ENCODE measurements at regions not wholly inside any gene's neighbourhood (a gene's known extent, or its start where the extent isn't known, plus 50 kb on each side); places are given as distances from the start of the nearest gene placed in this dataset.

GRCh38 chr10:4130685-4131084 lies 345.7 kb upstream of the KLF6 start:
- TF ChIP-seq, protein P1, sequence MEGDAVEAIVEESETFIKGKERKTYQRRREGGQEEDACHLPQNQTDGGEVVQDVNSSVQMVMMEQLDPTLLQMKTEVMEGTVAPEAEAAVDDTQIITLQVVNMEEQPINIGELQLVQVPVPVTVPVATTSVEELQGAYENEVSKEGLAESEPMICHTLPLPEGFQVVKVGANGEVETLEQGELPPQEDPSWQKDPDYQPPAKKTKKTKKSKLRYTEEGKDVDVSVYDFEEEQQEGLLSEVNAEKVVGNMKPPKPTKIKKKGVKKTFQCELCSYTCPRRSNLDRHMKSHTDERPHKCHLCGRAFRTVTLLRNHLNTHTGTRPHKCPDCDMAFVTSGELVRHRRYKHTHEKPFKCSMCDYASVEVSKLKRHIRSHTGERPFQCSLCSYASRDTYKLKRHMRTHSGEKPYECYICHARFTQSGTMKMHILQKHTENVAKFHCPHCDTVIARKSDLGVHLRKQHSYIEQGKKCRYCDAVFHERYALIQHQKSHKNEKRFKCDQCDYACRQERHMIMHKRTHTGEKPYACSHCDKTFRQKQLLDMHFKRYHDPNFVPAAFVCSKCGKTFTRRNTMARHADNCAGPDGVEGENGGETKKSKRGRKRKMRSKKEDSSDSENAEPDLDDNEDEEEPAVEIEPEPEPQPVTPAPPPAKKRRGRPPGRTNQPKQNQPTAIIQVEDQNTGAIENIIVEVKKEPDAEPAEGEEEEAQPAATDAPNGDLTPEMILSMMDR (IDR thresholded peaks at IDR 0.05; ENCODE audit: insufficient read depth, low read depth, low read length): no peak
- DNase-seq (ENCODE audit: low read depth): no peak
- H3K36me3 ChIP-seq (ENCODE audit: control insufficient read depth, insufficient read depth, low read length): no peaks in the 10 kb centered on the region
- CTCF ChIA-PET: interaction anchor here (0.7 to 1.7 kb wide), 3 partner anchors 8 to 91 kb away, joined by 3 to 5 read pairs (median 3); no protein-coding TSS in a partner anchor
- POLR2A ChIA-PET: no interaction called here
- no peaks in the 10 kb centered on the region for H3K27me3 ChIP-seq (ENCODE audit: control insufficient read depth, insufficient read depth, low read length)
- H3K4me3 ChIP-seq (ENCODE audit: low read depth, low read length): no peak overlapping the region

GRCh38 chr10:4129866-4130477 lies 345.0 kb upstream of the KLF6 start:
- H3K27me3 ChIP-seq (ENCODE audit: control insufficient read depth, insufficient read depth, low read length): no peaks in the 10 kb centered on the region
- CTCF ChIA-PET: interaction anchor here (0.6 to 1.7 kb wide), 4 partner anchors 9 to 398 kb away, joined by 3 to 5 read pairs (median 4); no protein-coding TSS in a partner anchor
- no peak overlapping the region for H3K4me3 ChIP-seq (ENCODE audit: low read depth, low read length)
- H3K36me3 ChIP-seq (ENCODE audit: control insufficient read depth, insufficient read depth, low read length): no peaks in the 10 kb centered on the region
- TF ChIP-seq, protein P1 (IDR thresholded peaks at IDR 0.05; ENCODE audit: insufficient read depth, low read depth, low read length): no peak
- POLR2A ChIA-PET: no interaction called here
- no peak for DNase-seq (ENCODE audit: low read depth)

- no peaks in the 10 kb centered on the region for H3K27me3 ChIP-seq (ENCODE audit: control insufficient read depth, insufficient read depth, low read length)
- DNase-seq (ENCODE audit: low read depth): no peak
- CTCF ChIA-PET: interaction anchor here (0.6 kb wide), 1 partner anchor 172 kb away, joined by 4 read pairs; no protein-coding TSS in a partner anchor
- TF ChIP-seq, protein P1 (IDR thresholded peaks at IDR 0.05; ENCODE audit: insufficient read depth, low read depth, low read length): no peak
- POLR2A ChIA-PET: no interaction called here
- no peaks in the 10 kb centered on the region for H3K36me3 ChIP-seq (ENCODE audit: control insufficient read depth, insufficient read depth, low read length)
- no peak overlapping the region for H3K4me3 ChIP-seq (ENCODE audit: low read depth, low read length)
Observed at GRCh38 chr10:4127518-4128315, 342.7 kb upstream of the KLF6 start.

GRCh38 chr10:4125776-4126175 lies 340.8 kb upstream of the KLF6 start:
- Histone ChIP-seq H3K27me3 (ENCODE audit: control insufficient read depth, insufficient read depth, low read length) (no peaks in the 10 kb centered on the region), H3K4me3 (ENCODE audit: low read depth, low read length) (no peak overlapping the region), H3K36me3 (ENCODE audit: control insufficient read depth, insufficient read depth, low read length) (no peaks in the 10 kb centered on the region)
- peak; percentile 31 for DNase-seq (ENCODE audit: low read depth)
- ChIA-PET POLR2A (no interaction called here), CTCF (no interaction called here)
- TF ChIP-seq, protein P1 (IDR thresholded peaks at IDR 0.05; ENCODE audit: insufficient read depth, low read depth, low read length): no peak

GRCh38 chr10:4121502-4122380 lies 336.7 kb upstream of the KLF6 start:
- no peaks in the 10 kb centered on the region for H3K27me3 ChIP-seq (ENCODE audit: control insufficient read depth, insufficient read depth, low read length)
- TF ChIP-seq, protein P1 (IDR thresholded peaks at IDR 0.05; ENCODE audit: insufficient read depth, low read depth, low read length): no peak
- DNase-seq (ENCODE audit: low read depth): no peak
- no peaks in the 10 kb centered on the region for H3K36me3 ChIP-seq (ENCODE audit: control insufficient read depth, insufficient read depth, low read length)
- H3K4me3 ChIP-seq (ENCODE audit: low read depth, low read length): no peak overlapping the region
- ChIA-PET POLR2A (no interaction called here), CTCF (no interaction called here)
